HG02763 (cell line): ENCODE measurements at regions not wholly inside any gene's neighbourhood (a gene's known extent, or its start where the extent isn't known, plus 50 kb on each side); places are given as distances from the start of the nearest gene placed in this dataset.
"Not testable (repeated sequence)": the region's sequence is repeated elsewhere in the genome, so short reads cannot be mapped to it uniquely, and the experiment has no call there.

Experiments used
- ATAC-seq: cut with Tn5 transposase; IDR thresholded peaks from one replicate; pipeline ENCODE4 v1.9.1; 2021; ENCODE audit warnings: mild to moderate bottlenecking, moderate library complexity; ENCODE audit not compliant: unreplicated experiment

GRCh38 chr12:105622220-105622619, 291.7 kb downstream of the C12orf75 start:
- no peak for ATAC-seq

- ATAC-seq: no peak
Measured at GRCh38 chr12:105622846-105623736, 292.6 kb downstream of the C12orf75 start.

GRCh38 chr12:105626653-105627052, 296.2 kb downstream of the C12orf75 start:
- no peak for ATAC-seq

- no peak for ATAC-seq
Measured at GRCh38 chr12:105637470-105637869, 307.0 kb downstream of the C12orf75 start.

GRCh38 chr12:105640761-105641160, 310.3 kb downstream of the C12orf75 start:
- no peak for ATAC-seq

- ATAC-seq: no peak
Measured at GRCh38 chr12:105641749-105642148, 311.3 kb downstream of the C12orf75 start.

GRCh38 chr12:105644770-105645169, 314.3 kb downstream of the C12orf75 start:
- no peak for ATAC-seq

GRCh38 chr12:105654606-105655005, 324.1 kb downstream of the C12orf75 start:
- no peak for ATAC-seq

GRCh38 chr12:105658389-105658788, 327.9 kb downstream of the C12orf75 start:
- ATAC-seq: no peak

GRCh38 chr12:105659355-105660075, 329.0 kb downstream of the C12orf75 start:
- no peak for ATAC-seq

GRCh38 chr12:105664765-105665164, 334.3 kb downstream of the C12orf75 start:
- ATAC-seq: not testable (repeated sequence)

GRCh38 chr12:105665366-105665765, 334.9 kb downstream of the C12orf75 start:
- ATAC-seq: no peak

GRCh38 chr12:105667973-105668743, 337.7 kb downstream of the C12orf75 start:
- ATAC-seq: no peak

GRCh38 chr12:105670672-105671071, 340.2 kb downstream of the C12orf75 start:
- ATAC-seq: no peak

- ATAC-seq: no peak
Measured at GRCh38 chr12:105671720-105672119, 341.2 kb downstream of the C12orf75 start.

- ATAC-seq: no peak
Measured at GRCh38 chr12:105672121-105672975, 341.9 kb downstream of the C12orf75 start.

GRCh38 chr12:105674871-105675699, 344.6 kb downstream of the C12orf75 start:
- ATAC-seq: no peak

- ATAC-seq: no peak
Measured at GRCh38 chr12:105676694-105677093, 346.2 kb downstream of the C12orf75 start.

- no peak for ATAC-seq
Measured at GRCh38 chr12:105677672-105678071, 347.2 kb downstream of the C12orf75 start.
